SK-N-MC (cell line): ENCODE measurements at regions not wholly inside any gene's neighbourhood (a gene's known extent, or its start where the extent isn't known, plus 50 kb on each side); places are given as distances from the start of the nearest gene placed in this dataset.

Source experiments
- EZH2 ChIP-seq: fragments of 200-600 bp; sonication (generic); IDR thresholded peaks from one replicate; pipeline ENCODE4 v1.6.1; 2017; ENCODE audit warnings: antibody characterized with exemption
- FOXP2 ChIP-seq: optimal IDR thresholded peaks from 2 replicates; pipeline ENCODE3; 2011; ENCODE audit warnings: mild to moderate bottlenecking, moderate library complexity; ENCODE audit not compliant: insufficient read depth; ENCODE audit errors: extremely low read length, control extremely low read depth
- POLR2AphosphoS5 ChIP-seq: IDR thresholded peaks from 2 replicates; pipeline ENCODE4 v1.6.1; 2012; ENCODE audit warnings: mild to moderate bottlenecking, low read depth, low read length, borderline replicate concordance

DNA sequence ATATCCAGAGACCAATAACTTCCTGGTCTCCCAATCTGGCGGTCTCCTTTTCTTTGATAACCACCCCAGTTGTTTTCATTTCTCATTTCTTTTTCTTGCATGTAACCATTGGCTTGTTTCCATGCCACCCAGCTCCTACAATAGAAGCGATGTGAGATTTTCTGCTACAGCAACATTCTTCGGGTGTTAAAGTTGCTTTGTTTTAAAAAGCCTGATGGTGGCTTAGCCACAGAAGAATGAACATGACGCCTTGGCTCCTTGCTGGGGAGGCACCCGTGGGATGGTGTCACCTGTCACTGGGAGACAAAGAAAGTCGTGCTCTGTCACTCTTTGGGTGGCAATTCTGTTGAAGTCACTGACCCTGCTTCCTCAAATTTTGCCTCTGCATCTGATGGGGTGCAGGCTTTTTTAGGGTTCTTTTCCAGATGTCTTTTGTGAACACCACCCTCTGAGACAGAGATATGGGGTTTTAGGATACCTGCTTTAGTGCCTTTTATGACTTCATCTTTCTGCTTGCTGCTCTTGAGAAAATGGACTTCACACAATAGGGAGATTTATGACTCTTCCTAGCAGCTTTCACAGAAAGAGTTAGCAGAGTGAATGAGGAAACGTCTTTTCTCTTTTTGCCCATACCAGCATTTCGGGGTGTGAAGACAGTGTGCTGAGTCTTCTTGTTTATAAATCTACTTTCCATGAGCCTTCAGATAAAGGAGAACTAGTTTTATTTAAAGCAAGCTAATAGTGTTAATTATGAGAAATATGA, 265.3 kb upstream of the TBX3 start:
- TF ChIP-seq EZH2, result no peak
- TF ChIP-seq POLR2AphosphoS5, result no peak
- TF ChIP-seq FOXP2, result no peak
